ENCODE measurements at regions not wholly inside any gene's neighbourhood (a gene's known extent, or its start where the extent isn't known, plus 50 kb on each side); places are given as distances from the start of the nearest gene placed in this dataset.

GRCh38 chr6:134537146-134537555, 219.2 kb upstream of the SGK1 start:
- TF ChIP-seq CTCF (IDR thresholded peaks at IDR 0.05): no peak
- no peak for TF ChIP-seq POLR2A (IDR thresholded peaks at IDR 0.05)
